ENCODE measurements at regions not wholly inside any gene's neighbourhood (a gene's known extent, or its start where the extent isn't known, plus 50 kb on each side); places are given as distances from the start of the nearest gene placed in this dataset.
A peak's percentile ranks its signal among the peaks of the same experiment; 100 is the strongest.
"Not testable (repeated sequence)": the region's sequence is repeated elsewhere in the genome, so short reads cannot be mapped to it uniquely, and the experiment has no call there.

- DNase-seq (ENCODE audit: low spot score): peak; percentile 75
Measured at GRCh38 chr1:8169364-8170058, 143.4 kb upstream of the ERRFI1 start.

- DNase-seq (ENCODE audit: low spot score): no peak
Measured at GRCh38 chr1:8167936-8168335, 141.8 kb upstream of the ERRFI1 start.

GRCh38 chr1:8166406-8166805 lies 140.3 kb upstream of the ERRFI1 start:
- no peak for DNase-seq (ENCODE audit: low spot score)

- DNase-seq (ENCODE audit: low spot score): no peak
Measured at GRCh38 chr1:8165595-8166360, 139.7 kb upstream of the ERRFI1 start.

GRCh38 chr1:8164670-8165069 lies 138.6 kb upstream of the ERRFI1 start:
- no peak for DNase-seq (ENCODE audit: low spot score)

GRCh38 chr1:8163039-8163438 lies 136.9 kb upstream of the ERRFI1 start:
- no peak for DNase-seq (ENCODE audit: low spot score)

GRCh38 chr1:8162168-8162567 lies 136.1 kb upstream of the ERRFI1 start:
- no peak for DNase-seq (ENCODE audit: low spot score)

GRCh38 chr1:8161546-8162105 lies 135.5 kb upstream of the ERRFI1 start:
- DNase-seq (ENCODE audit: low spot score): no peak

- no peak for DNase-seq (ENCODE audit: low spot score)
Measured at GRCh38 chr1:8159470-8160024, 133.4 kb upstream of the ERRFI1 start.

- no peak for DNase-seq (ENCODE audit: low spot score)
Measured at GRCh38 chr1:8158995-8159394, 132.9 kb upstream of the ERRFI1 start.

GRCh38 chr1:8157765-8158164 lies 131.7 kb upstream of the ERRFI1 start:
- no peak for DNase-seq (ENCODE audit: low spot score)

- DNase-seq (ENCODE audit: low spot score): no peak
Measured at GRCh38 chr1:8155528-8156186, 129.5 kb upstream of the ERRFI1 start.

GRCh38 chr1:8154621-8155052 lies 128.5 kb upstream of the ERRFI1 start:
- no peak for DNase-seq (ENCODE audit: low spot score)

GRCh38 chr1:8153961-8154360 lies 127.9 kb upstream of the ERRFI1 start:
- DNase-seq (ENCODE audit: low spot score): no peak

GRCh38 chr1:8152731-8153702 lies 126.9 kb upstream of the ERRFI1 start:
- DNase-seq (ENCODE audit: low spot score): no peak

- DNase-seq (ENCODE audit: low spot score): no peak
Measured at GRCh38 chr1:8151647-8152046, 125.5 kb upstream of the ERRFI1 start.

GRCh38 chr1:8149756-8150155 lies 123.6 kb upstream of the ERRFI1 start:
- DNase-seq (ENCODE audit: low spot score): not testable (repeated sequence)

GRCh38 chr1:8147956-8148355 lies 121.8 kb upstream of the ERRFI1 start:
- no peak for DNase-seq (ENCODE audit: low spot score)

GRCh38 chr1:8146257-8146855 lies 120.2 kb upstream of the ERRFI1 start:
- no peak for DNase-seq (ENCODE audit: low spot score)

- no peak for DNase-seq (ENCODE audit: low spot score)
Measured at GRCh38 chr1:8145545-8146202, 119.6 kb upstream of the ERRFI1 start.
